ENCODE measurements at regions not wholly inside any gene's neighbourhood (a gene's known extent, or its start where the extent isn't known, plus 50 kb on each side); places are given as distances from the start of the nearest gene placed in this dataset.

GRCh38 chr4:11866391-11866790 is 437.7 kb upstream of the HS3ST1 start:
- DNase-seq, result no peak
- Histone ChIP-seq H3K27me3 (no peaks in the 10 kb centered on the region), H3K36me3 (no peaks in the 10 kb centered on the region), H3K27ac (no peak overlapping the region), H3K4me1 (no peaks in the 10 kb centered on the region), H3K9me3 (no peaks in the 10 kb centered on the region), H3K4me3 (no peak overlapping the region)
- no peak for TF ChIP-seq CTCF (IDR thresholded peaks at IDR 0.05)
- no peak for TF ChIP-seq POLR2A (IDR thresholded peaks at IDR 0.05)
- TF ChIP-seq POLR2AphosphoS5 (IDR thresholded peaks at IDR 0.05), result no peak
- TF ChIP-seq EP300 (IDR thresholded peaks at IDR 0.05), result no peak
- 41 to 53% methylated on average over 1 of the region's 1 CpG for WGBS, 2 donors
- intact Hi-C loops (cut with DNase I), result no loop called here

GRCh38 chr4:11860996-11861395 is 432.3 kb upstream of the HS3ST1 start:
- WGBS, 2 donors, result 84 to 89% methylated on average over 1 of the region's 1 CpG
- intact Hi-C loops (cut with DNase I), result no loop called here
- TF ChIP-seq POLR2A (IDR thresholded peaks at IDR 0.05), result no peak
- no peak for TF ChIP-seq POLR2AphosphoS5 (IDR thresholded peaks at IDR 0.05)
- no peak for TF ChIP-seq EP300 (IDR thresholded peaks at IDR 0.05)
- TF ChIP-seq CTCF (IDR thresholded peaks at IDR 0.05), result no peak

GRCh38 chr4:11857881-11858280 is 429.2 kb upstream of the HS3ST1 start:
- H3K27me3 ChIP-seq, result no peaks in the 10 kb centered on the region

More at GRCh38 chr4:11860996-11861395, 432.3 kb upstream of the HS3ST1 start:
- no peaks in the 10 kb centered on the region for H3K9me3 ChIP-seq
- H3K27me3 ChIP-seq, result no peaks in the 10 kb centered on the region
- H3K36me3 ChIP-seq, result no peaks in the 10 kb centered on the region
- no peak for DNase-seq
- H3K27ac ChIP-seq, result no peak overlapping the region
- H3K4me1 ChIP-seq, result no peaks in the 10 kb centered on the region
- H3K4me3 ChIP-seq, result no peak overlapping the region

DNA sequence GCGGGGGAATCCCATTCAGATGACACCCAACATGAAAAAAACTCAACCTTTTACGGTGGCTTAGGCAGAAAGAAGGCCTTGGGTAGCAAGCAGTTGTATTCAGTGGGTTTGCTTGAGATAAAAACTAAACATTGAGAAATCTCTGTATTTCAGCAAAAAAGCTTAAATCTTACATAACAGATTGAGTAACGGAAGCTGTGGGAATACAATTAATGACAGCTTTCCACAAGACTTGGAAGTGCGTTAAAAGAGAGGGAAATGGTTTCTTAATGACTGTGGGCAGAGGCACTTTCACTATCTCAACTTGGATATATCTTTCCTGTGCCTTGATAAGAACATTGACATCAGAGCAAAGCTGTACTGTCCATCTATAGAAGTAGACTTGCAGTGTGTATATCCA is 418.5 kb upstream of the HS3ST1 start:
- H3K4me1 ChIP-seq, result no peaks in the 10 kb centered on the region
- no peaks in the 10 kb centered on the region for H3K9me3 ChIP-seq
- H3K4me3 ChIP-seq, result no peak overlapping the region
- WGBS, 2 donors, result 85 to 89% methylated on average over 4 of the region's 4 CpGs
- no peak for TF ChIP-seq EP300 (IDR thresholded peaks at IDR 0.05)
- no peak for TF ChIP-seq POLR2A (IDR thresholded peaks at IDR 0.05)
- no peak for TF ChIP-seq POLR2AphosphoS5 (IDR thresholded peaks at IDR 0.05)
- no peak for TF ChIP-seq CTCF (IDR thresholded peaks at IDR 0.05)
- H3K27ac ChIP-seq, result no peak overlapping the region
- H3K36me3 ChIP-seq, result no peaks in the 10 kb centered on the region
- H3K27me3 ChIP-seq, result no peaks in the 10 kb centered on the region
- no peak for DNase-seq
- intact Hi-C loops (cut with DNase I), result no loop called here

More at GRCh38 chr4:11857881-11858280, 429.2 kb upstream of the HS3ST1 start:
- H3K9me3 ChIP-seq, result no peaks in the 10 kb centered on the region
- no peak for DNase-seq
- intact Hi-C loops (cut with DNase I), result no loop called here
- H3K4me1 ChIP-seq, result no peaks in the 10 kb centered on the region
- no peak overlapping the region for H3K4me3 ChIP-seq
- TF ChIP-seq POLR2AphosphoS5 (IDR thresholded peaks at IDR 0.05), result no peak
- no peak for TF ChIP-seq EP300 (IDR thresholded peaks at IDR 0.05)
- no peak for TF ChIP-seq CTCF (IDR thresholded peaks at IDR 0.05)
- no peak for TF ChIP-seq POLR2A (IDR thresholded peaks at IDR 0.05)
- H3K36me3 ChIP-seq, result no peaks in the 10 kb centered on the region
- H3K27ac ChIP-seq, result no peak overlapping the region

GRCh38 chr4:11843927-11844326 is 415.2 kb upstream of the HS3ST1 start:
- DNase-seq, result no peak
- intact Hi-C loops (cut with DNase I), result no loop called here
- Histone ChIP-seq H3K36me3 (no peaks in the 10 kb centered on the region), H3K4me3 (no peak overlapping the region), H3K27me3 (no peaks in the 10 kb centered on the region), H3K4me1 (no peaks in the 10 kb centered on the region), H3K9me3 (no peaks in the 10 kb centered on the region), H3K27ac (no peak overlapping the region)
- 21 to 56% methylated on average over 4 of the region's 4 CpGs for WGBS, 2 donors
- TF ChIP-seq CTCF (IDR thresholded peaks at IDR 0.05), result no peak
- TF ChIP-seq POLR2AphosphoS5 (IDR thresholded peaks at IDR 0.05), result no peak
- TF ChIP-seq EP300 (IDR thresholded peaks at IDR 0.05), result no peak
- TF ChIP-seq POLR2A (IDR thresholded peaks at IDR 0.05), result no peak

All from sigmoid colon (tissue), 6 donors.